ENCODE measurements at regions not wholly inside any gene's neighbourhood (a gene's known extent, or its start where the extent isn't known, plus 50 kb on each side); places are given as distances from the start of the nearest gene placed in this dataset.

DNA sequence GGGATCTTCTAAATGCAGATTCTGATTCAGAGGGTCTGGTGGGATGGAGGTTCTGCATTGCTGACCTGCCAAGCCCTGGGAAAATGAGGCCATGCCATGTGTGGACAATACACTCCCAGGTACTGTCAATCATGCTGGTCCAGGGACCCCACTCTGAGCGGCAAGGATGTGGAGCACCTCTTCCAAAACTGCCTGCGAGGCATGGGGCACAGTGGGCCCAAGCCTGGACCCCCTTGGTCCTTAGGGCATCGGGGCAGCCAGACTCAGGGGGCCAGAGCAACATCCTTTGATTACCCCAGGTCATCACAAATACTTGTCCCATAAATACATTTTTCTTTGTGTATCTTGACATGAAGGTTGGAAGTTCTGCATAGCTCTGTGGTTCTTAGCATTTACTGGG is 76.8 kb upstream of the NXT1 start:
- no peak overlapping the region for H3K9ac ChIP-seq (ENCODE audit: low read length)
- no peaks in the 10 kb centered on the region for H3K27me3 ChIP-seq (ENCODE audit: control insufficient read depth, insufficient read depth, low read length)
- H3K4me1 ChIP-seq (ENCODE audit: control insufficient read depth, insufficient read depth, low read length): no peaks in the 10 kb centered on the region
- H3K4me3 ChIP-seq (ENCODE audit: low read length): no peak overlapping the region
- H3K36me3 ChIP-seq (ENCODE audit: control insufficient read depth, insufficient read depth, low read length): no peaks in the 10 kb centered on the region
- H3K9me3 ChIP-seq (ENCODE audit: control insufficient read depth, low read length): peaks cover 2% of the 10 kb centered on the region

DNA sequence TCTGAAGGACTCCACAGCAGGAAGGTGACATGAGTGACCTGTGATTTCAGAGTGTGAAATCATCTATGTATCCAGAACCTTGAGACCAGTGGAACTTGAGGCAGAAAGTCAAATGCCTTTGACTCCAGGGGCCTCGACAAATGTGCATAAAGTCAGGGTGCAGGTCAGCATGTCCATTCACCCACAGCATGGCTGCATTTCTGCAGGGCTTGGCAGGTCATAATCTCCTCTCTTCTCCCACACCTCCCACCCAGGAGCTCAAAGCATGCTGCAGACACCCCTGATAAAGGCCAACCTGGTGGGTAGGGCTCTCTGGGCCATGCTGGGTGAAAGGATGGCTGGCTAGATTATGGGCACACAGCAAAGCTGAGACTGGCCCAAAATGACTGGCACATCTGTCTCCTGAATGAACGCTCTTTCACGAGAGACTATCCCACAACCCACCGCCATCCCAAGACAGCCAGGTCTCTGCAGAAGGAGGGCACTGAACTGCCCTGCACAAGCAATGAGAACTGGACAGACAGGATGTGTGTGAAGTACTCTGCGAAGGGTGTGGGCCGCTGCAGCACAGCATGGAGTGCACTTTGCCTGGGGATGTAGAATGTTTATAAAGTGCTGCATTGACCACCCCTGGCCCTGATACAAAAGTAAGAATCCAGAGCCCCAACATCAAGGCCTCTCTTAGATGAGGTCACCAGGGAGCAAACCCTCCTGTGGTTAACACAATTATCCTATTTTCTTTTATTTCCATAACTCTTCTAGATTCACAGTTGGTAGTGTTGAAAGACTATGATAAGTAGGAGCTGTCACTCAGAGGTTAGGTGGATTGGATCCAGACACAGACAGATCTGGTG is 78.2 kb upstream of the NXT1 start:
- H3K4me1 ChIP-seq (ENCODE audit: control insufficient read depth, insufficient read depth, low read length): no peaks in the 10 kb centered on the region
- no peaks in the 10 kb centered on the region for H3K27me3 ChIP-seq (ENCODE audit: control insufficient read depth, insufficient read depth, low read length)
- H3K4me3 ChIP-seq (ENCODE audit: low read length): no peak overlapping the region
- H3K36me3 ChIP-seq (ENCODE audit: control insufficient read depth, insufficient read depth, low read length): no peaks in the 10 kb centered on the region
- no peak overlapping the region for H3K9ac ChIP-seq (ENCODE audit: low read length)
- H3K9me3 ChIP-seq (ENCODE audit: control insufficient read depth, low read length): peaks cover 6% of the 10 kb centered on the region

DNA sequence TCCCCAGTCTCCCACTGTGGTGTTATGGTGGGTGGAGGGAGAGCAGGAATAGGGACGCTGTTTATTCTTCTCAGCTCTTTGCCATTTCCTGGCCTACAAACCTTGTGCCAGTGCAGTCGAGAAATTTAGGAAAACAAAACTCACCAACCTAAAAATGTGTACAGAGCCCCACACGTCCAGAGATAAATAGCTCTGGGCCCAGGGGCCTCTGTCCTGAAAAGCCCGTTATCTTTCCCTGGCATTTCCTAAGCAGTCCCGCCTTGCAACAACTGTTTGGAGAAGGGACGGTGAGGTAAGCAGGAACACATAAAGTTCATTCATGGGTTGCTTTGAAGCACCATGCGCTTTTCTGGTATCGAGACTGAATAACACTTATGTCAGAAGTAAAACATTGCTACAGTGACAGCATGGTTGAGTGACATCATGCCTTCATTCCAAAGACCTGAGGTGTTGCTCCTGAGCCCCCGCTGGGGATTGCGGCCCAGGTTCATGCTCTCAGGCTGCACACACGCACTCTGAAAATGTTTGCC is 80.1 kb upstream of the NXT1 start:
- Histone ChIP-seq H3K4me1 (ENCODE audit: control insufficient read depth, insufficient read depth, low read length) (no peaks in the 10 kb centered on the region), H3K27me3 (ENCODE audit: control insufficient read depth, insufficient read depth, low read length) (no peaks in the 10 kb centered on the region), H3K9ac (ENCODE audit: low read length) (no peak overlapping the region), H3K9me3 (ENCODE audit: control insufficient read depth, low read length) (peaks cover 6% of the 10 kb centered on the region), H3K36me3 (ENCODE audit: control insufficient read depth, insufficient read depth, low read length) (no peaks in the 10 kb centered on the region), H3K4me3 (ENCODE audit: low read length) (no peak overlapping the region)

DNA sequence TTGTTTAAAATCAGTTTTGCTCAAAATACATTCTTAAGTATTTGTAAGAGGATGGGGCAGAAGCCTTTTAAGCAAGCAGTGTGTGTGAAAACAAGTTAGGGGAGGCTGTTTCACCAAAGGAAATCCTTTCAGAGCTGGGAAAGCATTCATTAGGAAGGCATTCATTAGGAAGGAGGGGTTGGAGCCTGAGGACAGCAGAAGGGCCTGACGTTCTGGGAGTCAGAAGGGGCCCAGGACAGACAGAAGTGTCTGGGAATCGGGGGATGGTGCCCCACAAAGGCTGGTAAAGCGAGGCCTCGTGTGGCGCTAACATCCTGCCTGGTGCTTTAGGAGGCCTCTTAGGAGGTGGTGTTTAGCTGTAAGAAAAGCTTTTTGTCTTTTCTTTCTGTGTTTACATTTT is 80.6 kb upstream of the NXT1 start:
- H3K27me3 ChIP-seq (ENCODE audit: control insufficient read depth, insufficient read depth, low read length): no peaks in the 10 kb centered on the region
- peaks cover 6% of the 10 kb centered on the region for H3K9me3 ChIP-seq (ENCODE audit: control insufficient read depth, low read length)
- H3K36me3 ChIP-seq (ENCODE audit: control insufficient read depth, insufficient read depth, low read length): no peaks in the 10 kb centered on the region
- H3K4me1 ChIP-seq (ENCODE audit: control insufficient read depth, insufficient read depth, low read length): no peaks in the 10 kb centered on the region
- no peak overlapping the region for H3K4me3 ChIP-seq (ENCODE audit: low read length)
- H3K9ac ChIP-seq (ENCODE audit: low read length): no peak overlapping the region

- H3K4me1 ChIP-seq (ENCODE audit: control insufficient read depth, insufficient read depth, low read length): no peaks in the 10 kb centered on the region
- H3K9ac ChIP-seq (ENCODE audit: low read length): no peak overlapping the region
- H3K9me3 ChIP-seq (ENCODE audit: control insufficient read depth, low read length): peaks cover 6% of the 10 kb centered on the region
- no peaks in the 10 kb centered on the region for H3K27me3 ChIP-seq (ENCODE audit: control insufficient read depth, insufficient read depth, low read length)
- H3K4me3 ChIP-seq (ENCODE audit: low read length): no peak overlapping the region
- no peaks in the 10 kb centered on the region for H3K36me3 ChIP-seq (ENCODE audit: control insufficient read depth, insufficient read depth, low read length)
These were observed 81.7 kb upstream of the NXT1 start for GRCh38 chr20:23268792-23269354.

DNA sequence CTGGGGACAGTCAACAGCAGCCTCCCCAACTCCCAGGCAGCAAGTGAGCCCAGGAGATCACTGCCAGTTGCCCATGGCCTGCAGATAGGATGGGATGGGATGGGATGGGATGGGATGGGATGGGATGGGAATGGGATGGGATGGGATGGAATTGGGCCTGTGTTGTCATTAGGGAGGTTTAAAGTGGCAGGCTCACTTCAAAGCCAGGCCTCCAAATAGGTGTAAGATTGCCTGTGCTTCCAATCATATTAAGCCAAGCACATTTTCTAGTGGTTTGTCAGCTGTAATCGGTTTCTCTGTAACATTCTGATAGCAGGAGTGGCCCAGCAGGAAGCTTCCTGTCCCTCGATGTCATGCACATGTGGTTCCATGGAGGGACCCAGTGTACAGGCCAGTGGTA is 82.7 kb upstream of the NXT1 start:
- no peaks in the 10 kb centered on the region for H3K27me3 ChIP-seq (ENCODE audit: control insufficient read depth, insufficient read depth, low read length)
- no peaks in the 10 kb centered on the region for H3K36me3 ChIP-seq (ENCODE audit: control insufficient read depth, insufficient read depth, low read length)
- H3K4me3 ChIP-seq (ENCODE audit: low read length): no peak overlapping the region
- H3K4me1 ChIP-seq (ENCODE audit: control insufficient read depth, insufficient read depth, low read length): no peaks in the 10 kb centered on the region
- no peak overlapping the region for H3K9ac ChIP-seq (ENCODE audit: low read length)
- H3K9me3 ChIP-seq (ENCODE audit: control insufficient read depth, low read length): peaks cover 6% of the 10 kb centered on the region

- H3K4me3 ChIP-seq (ENCODE audit: low read length): no peak overlapping the region
- no peaks in the 10 kb centered on the region for H3K4me1 ChIP-seq (ENCODE audit: control insufficient read depth, insufficient read depth, low read length)
- no peaks in the 10 kb centered on the region for H3K36me3 ChIP-seq (ENCODE audit: control insufficient read depth, insufficient read depth, low read length)
- H3K9me3 ChIP-seq (ENCODE audit: control insufficient read depth, low read length): peaks cover 6% of the 10 kb centered on the region
- no peaks in the 10 kb centered on the region for H3K27me3 ChIP-seq (ENCODE audit: control insufficient read depth, insufficient read depth, low read length)
- no peak overlapping the region for H3K9ac ChIP-seq (ENCODE audit: low read length)
These were observed 83.8 kb upstream of the NXT1 start for GRCh38 chr20:23266530-23267398.

GRCh38 chr20:23265226-23265625 is 85.4 kb upstream of the NXT1 start:
- Histone ChIP-seq H3K36me3 (ENCODE audit: control insufficient read depth, insufficient read depth, low read length) (no peaks in the 10 kb centered on the region), H3K4me3 (ENCODE audit: low read length) (no peak overlapping the region), H3K9me3 (ENCODE audit: control insufficient read depth, low read length) (peaks cover 6% of the 10 kb centered on the region), H3K27me3 (ENCODE audit: control insufficient read depth, insufficient read depth, low read length) (no peaks in the 10 kb centered on the region), H3K4me1 (ENCODE audit: control insufficient read depth, insufficient read depth, low read length) (no peaks in the 10 kb centered on the region), H3K9ac (ENCODE audit: low read length) (no peak overlapping the region)

- Histone ChIP-seq H3K27me3 (ENCODE audit: control insufficient read depth, insufficient read depth, low read length) (no peaks in the 10 kb centered on the region), H3K9me3 (ENCODE audit: control insufficient read depth, low read length) (peaks cover 6% of the 10 kb centered on the region), H3K4me1 (ENCODE audit: control insufficient read depth, insufficient read depth, low read length) (no peaks in the 10 kb centered on the region), H3K4me3 (ENCODE audit: low read length) (no peak overlapping the region), H3K36me3 (ENCODE audit: control insufficient read depth, insufficient read depth, low read length) (no peaks in the 10 kb centered on the region), H3K9ac (ENCODE audit: low read length) (no peak overlapping the region)
These were observed 86.0 kb upstream of the NXT1 start for GRCh38 chr20:23264545-23264944.

- Histone ChIP-seq H3K4me1 (ENCODE audit: control insufficient read depth, insufficient read depth, low read length) (no peaks in the 10 kb centered on the region), H3K9me3 (ENCODE audit: control insufficient read depth, low read length) (no peaks in the 10 kb centered on the region), H3K27me3 (ENCODE audit: control insufficient read depth, insufficient read depth, low read length) (peaks cover 5% of the 10 kb centered on the region), H3K36me3 (ENCODE audit: control insufficient read depth, insufficient read depth, low read length) (no peaks in the 10 kb centered on the region), H3K4me3 (ENCODE audit: low read length) (no peak overlapping the region), H3K9ac (ENCODE audit: low read length) (no peak overlapping the region)
These were observed 90.3 kb upstream of the NXT1 start for GRCh38 chr20:23260181-23260840.

GRCh38 chr20:23258747-23259121 is 91.9 kb upstream of the NXT1 start:
- H3K27me3 ChIP-seq (ENCODE audit: control insufficient read depth, insufficient read depth, low read length): peaks cover 5% of the 10 kb centered on the region
- H3K4me3 ChIP-seq (ENCODE audit: low read length): no peak overlapping the region
- H3K9ac ChIP-seq (ENCODE audit: low read length): no peak overlapping the region
- no peaks in the 10 kb centered on the region for H3K36me3 ChIP-seq (ENCODE audit: control insufficient read depth, insufficient read depth, low read length)
- H3K4me1 ChIP-seq (ENCODE audit: control insufficient read depth, insufficient read depth, low read length): no peaks in the 10 kb centered on the region
- H3K9me3 ChIP-seq (ENCODE audit: control insufficient read depth, low read length): no peaks in the 10 kb centered on the region

Measured in mucosa of stomach (tissue), 1 donor.